B cell (primary cell): ENCODE measurements at regions not wholly inside any gene's neighbourhood (a gene's known extent, or its start where the extent isn't known, plus 50 kb on each side); places are given as distances from the start of the nearest gene placed in this dataset.

Experiments used
- ATAC-seq: fragments of 200-7000 bp; cut with Tn5 transposase; one replicate; pipeline ENCODE4 v1.10.0; 2021; ENCODE audit warnings: low read depth, mild to moderate bottlenecking, moderate number of reproducible peaks, moderate library complexity
- CTCF ChIA-PET: fragments of 350-600 bp; sonication (Branson Sonifier 250); formaldehyde crosslinking; loops from one replicate; lab custom pipeline; 2021; ENCODE audit warnings: antibody characterized with exemption, inconsistent platforms; lab: Charles Lee
- POLR2A ChIA-PET: fragments of 350-600 bp; sonication (Branson Sonifier 250); formaldehyde crosslinking; loops from one replicate; lab custom pipeline; 2021; ENCODE audit warnings: antibody characterized with exemption; lab: Charles Lee
- DNase-seq: peaks from one replicate; pipeline ENCODE4 v3.0.0; 2013
- H2AFZ ChIP-seq: 2 replicates; pipeline ENCODE4 v1.6.1; 2012; ENCODE audit warnings: mild to moderate bottlenecking, low read depth, low read length; ENCODE audit not compliant: insufficient read depth, poor library complexity, severe bottlenecking
- H3K27ac ChIP-seq, 2 donors: 1 replicate in 1 of 2; 2 replicates in 1 of 2; pipeline ENCODE4 v1.5.1; 2012 to 2013; ENCODE audit warnings: low read length in 2 of 2, mild to moderate bottlenecking in 2 of 2, moderate library complexity in 1 of 2
- H3K27me3 ChIP-seq, 4 experiments: fragments of 200-600 bp in 1 of 4; sonication (generic) in 1 of 4; replicated peaks in 1 of 4; 1 replicate in 2 of 4; 2 replicates in 2 of 4; pipeline versions ENCODE4 v1.6.1 to v1.7.0; 2013 to 2016; ENCODE audit warnings: low read length in 3 of 4, mild to moderate bottlenecking in 2 of 4, mixed read lengths in 1 of 4, moderate library complexity in 1 of 4; ENCODE audit not compliant: insufficient read depth in 4 of 4, control insufficient read depth in 3 of 4; ENCODE audit errors: control extremely low read depth in 1 of 4
- H3K36me3 ChIP-seq, 2 experiments: replicated peaks in 1 of 2; 1 replicate in 1 of 2; 2 replicates in 1 of 2; pipeline versions ENCODE4 v1.6.1 to v1.7.1; 2013; ENCODE audit warnings: low read length in 1 of 2; ENCODE audit not compliant: insufficient read depth in 2 of 2, control insufficient read depth in 1 of 2; ENCODE audit errors: control extremely low read depth in 1 of 2, extremely low read depth in 1 of 2
- H3K4me1 ChIP-seq, 2 donors: fragments of 200-600 bp in 1 of 2; sonication (generic) in 1 of 2; 1 replicate in 1 of 2; 2 replicates in 1 of 2; pipeline versions ENCODE4 v1.5.1 to v1.6.1; 2013 to 2017; ENCODE audit warnings: low read length in 2 of 2; ENCODE audit not compliant: control insufficient read depth in 2 of 2, insufficient read depth in 2 of 2
- H3K4me2 ChIP-seq: replicated peaks from 2 replicates; pipeline ENCODE3; 2012; ENCODE audit warnings: mild to moderate bottlenecking, low read depth, low read length; ENCODE audit not compliant: poor library complexity, severe bottlenecking
- H3K4me3 ChIP-seq, 5 experiments: fragments of 200-600 bp in 1 of 5; sonication (generic) in 1 of 5; 1 replicate in 3 of 5; 2 replicates in 2 of 5; pipeline versions ENCODE4 v1.5.1 to v1.7.0; 2011 to 2016; ENCODE audit warnings: low read length in 4 of 5, mild to moderate bottlenecking in 4 of 5, low read depth in 2 of 5, control low read depth in 1 of 5, moderate library complexity in 1 of 5; ENCODE audit not compliant: insufficient read depth in 1 of 5; ENCODE audit errors: control extremely low read depth in 1 of 5, extremely low read depth in 1 of 5
- H3K79me2 ChIP-seq: fragments of 200-600 bp; sonication (generic); one replicate; pipeline ENCODE4 v1.6.0; 2016; ENCODE audit warnings: low read length; ENCODE audit not compliant: control insufficient read depth, insufficient read depth
- H3K9ac ChIP-seq: fragments of 200-600 bp; sonication (generic); 2 replicates; pipeline ENCODE4 v1.6.1; 2017; ENCODE audit warnings: mild to moderate bottlenecking, low read length, moderate library complexity
- H3K9me3 ChIP-seq, 3 donors: one replicate each; pipeline versions ENCODE4 v1.6.1 to v1.7.1; 2013; ENCODE audit warnings: low read length in 2 of 3; ENCODE audit not compliant: control insufficient read depth in 2 of 3, insufficient read depth in 1 of 3; ENCODE audit errors: control extremely low read depth in 1 of 3
- H4K20me1 ChIP-seq: 2 replicates; pipeline ENCODE4 v1.6.0; 2012; ENCODE audit warnings: mild to moderate bottlenecking, low read length; ENCODE audit not compliant: insufficient read depth, control insufficient read depth, poor library complexity, severe bottlenecking
- H3K27ac Mint-ChIP-seq: one replicate; pipeline ENCODE4 v1.8.0; 2021; ENCODE audit warnings: mixed read lengths
- H3K27me3 Mint-ChIP-seq: one replicate; pipeline ENCODE4 v1.8.0; 2021; ENCODE audit warnings: mixed read lengths
- H3K4me1 Mint-ChIP-seq: one replicate; pipeline ENCODE4 v1.8.0; 2021; ENCODE audit warnings: mixed read lengths
- H3K4me3 Mint-ChIP-seq: one replicate; pipeline ENCODE4 v1.8.0; 2021; ENCODE audit warnings: mixed read lengths
- H3K9me3 Mint-ChIP-seq: one replicate; pipeline ENCODE4 v1.8.0; 2022; ENCODE audit warnings: mixed read lengths; ENCODE audit not compliant: insufficient read depth
- CTCF ChIP-seq: fragments of 200-600 bp; IDR thresholded peaks from one replicate; pipeline ENCODE4 v1.8.0; 2022; ENCODE audit warnings: antibody characterized with exemption, mild to moderate bottlenecking
- EZH2 ChIP-seq: IDR thresholded peaks from 2 replicates; pipeline ENCODE4 v1.6.1; 2012; ENCODE audit warnings: borderline replicate concordance, low read depth, mild to moderate bottlenecking, moderate library complexity, low read length; ENCODE audit not compliant: insufficient read depth, poor library complexity, severe bottlenecking
- WGBS: methylation state at CpG from one replicate; pipeline ENCODE4 v1.1.5; 2013; ENCODE audit warnings: missing lambda C conversion rate; ENCODE audit not compliant: insufficient coverage; 5-methylcytosine and 5-hydroxymethylcytosine counted together
- intact Hi-C: fragments of 100-400 bp; cut with micrococcal nuclease; formaldehyde crosslinking; loops from one replicate; pipeline ENCODE4 v1.10.0; 2022

- CTCF ChIA-PET = no interaction called here
- WGBS = 89% methylated on average over 10 of the region's 16 CpGs
- Histone ChIP-seq H3K79me2 (no peaks in the 10 kb centered on the region), H3K9me3 (no peaks in the 10 kb centered on the region), H3K36me3 (no peaks in the 10 kb centered on the region), H3K4me1 (no peaks in the 10 kb centered on the region), H3K27me3 (peaks cover 0 to 16% (median 3%) of the 10 kb centered on the region in 4 experiments), H2AFZ (no peak overlapping the region), H4K20me1 (no peaks in the 10 kb centered on the region), H3K4me3 (no peak overlapping the region), H3K4me2 (no peak overlapping the region), H3K27ac (no peak overlapping the region), H3K9ac (no peak overlapping the region)
- Mint-ChIP-seq H3K27me3 (peaks cover 19% of the 10 kb centered on the region), H3K4me1 (peaks cover 14% of the 10 kb centered on the region), H3K4me3 (no peak overlapping the region), H3K9me3 (no peaks in the 10 kb centered on the region), H3K27ac (no peak overlapping the region)
- POLR2A ChIA-PET = interaction anchor here (0.6 kb wide), 1 partner anchor 57 kb away, joined by 3 read pairs; no protein-coding TSS in a partner anchor
- ATAC-seq (no peak), DNase-seq (no peak)
- intact Hi-C loops = no loop called here
- TF ChIP-seq CTCF (no peak), EZH2 (no peak)
Measured at GRCh38 chr9:129402931-129403778, 217.7 kb downstream of the C9orf50 start.

DNA sequence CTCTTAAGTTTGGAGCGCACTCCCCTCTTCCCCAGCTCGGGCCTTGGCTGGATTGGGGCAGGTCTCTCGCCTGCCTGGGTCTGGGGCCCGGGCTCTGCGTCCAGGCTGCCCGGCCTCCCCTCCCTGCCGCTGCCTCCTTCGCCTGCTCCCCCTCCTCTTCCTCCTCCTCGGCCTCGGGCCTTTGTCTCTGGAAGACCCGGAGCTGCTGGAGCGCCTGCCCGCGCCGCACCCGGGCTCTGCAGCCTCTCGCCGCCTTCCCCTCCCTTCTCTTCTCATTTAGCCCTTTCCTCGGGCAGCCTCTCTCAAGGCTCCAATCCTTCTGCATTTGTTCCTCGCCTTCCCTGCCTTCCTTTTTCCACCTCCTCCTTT, 218.5 kb downstream of the C9orf50 start:
- H3K4me1 Mint-ChIP-seq = peaks cover 13% of the 10 kb centered on the region
- Histone ChIP-seq H3K27ac (no peak overlapping the region), H3K27me3 (peaks cover 0 to 16% (median 3%) of the 10 kb centered on the region in 4 experiments), H3K4me1 (no peaks in the 10 kb centered on the region), H3K36me3 (no peaks in the 10 kb centered on the region), H3K79me2 (no peaks in the 10 kb centered on the region), H4K20me1 (no peaks in the 10 kb centered on the region), H3K9me3 (no peaks in the 10 kb centered on the region), H2AFZ (no peak overlapping the region), H3K4me3 (no peak overlapping the region), H3K9ac (no peak overlapping the region), H3K4me2 (no peak overlapping the region)
- no peak for TF ChIP-seq EZH2
- no peak for TF ChIP-seq CTCF
- intact Hi-C loops = no loop called here
- peaks cover 15% of the 10 kb centered on the region for H3K27me3 Mint-ChIP-seq
- DNase-seq (no peak), ATAC-seq (no peak)
- 64% methylated on average over 20 of the region's 20 CpGs for WGBS
- H3K9me3 Mint-ChIP-seq = no peaks in the 10 kb centered on the region
- POLR2A ChIA-PET = interaction anchor here (0.6 kb wide), 1 partner anchor 58 kb away, joined by 3 read pairs; no protein-coding TSS in a partner anchor
- CTCF ChIA-PET = no interaction called here
- no peak overlapping the region for H3K27ac Mint-ChIP-seq
- H3K4me3 Mint-ChIP-seq = no peak overlapping the region
